ENCODE measurements at regions not wholly inside any gene's neighbourhood (a gene's known extent, or its start where the extent isn't known, plus 50 kb on each side); places are given as distances from the start of the nearest gene placed in this dataset.

GRCh38 chr11:134783234-134783633 is 371.2 kb upstream of the B3GAT1 start:
- no peak for DNase-seq (ENCODE audit: low read depth in 2 of 3, low spot score in 1 of 3)

- no peak for DNase-seq (ENCODE audit: low read depth in 2 of 3, low spot score in 1 of 3)
Observed at GRCh38 chr11:134781380-134781866, 369.4 kb upstream of the B3GAT1 start.

GRCh38 chr11:134780486-134781147 is 368.6 kb upstream of the B3GAT1 start:
- no peak for DNase-seq (ENCODE audit: low read depth in 2 of 3, low spot score in 1 of 3)

- DNase-seq (ENCODE audit: low read depth in 2 of 3, low spot score in 1 of 3), result no peak
Observed at GRCh38 chr11:134779179-134779578, 367.1 kb upstream of the B3GAT1 start.

- no peak for DNase-seq (ENCODE audit: low read depth in 2 of 3, low spot score in 1 of 3)
Observed at GRCh38 chr11:134768463-134768862, 356.4 kb upstream of the B3GAT1 start.

- DNase-seq (ENCODE audit: low read depth in 2 of 3, low spot score in 1 of 3), result no peak
Observed at GRCh38 chr11:134765565-134765964, 353.5 kb upstream of the B3GAT1 start.

- DNase-seq (ENCODE audit: low read depth in 2 of 3, low spot score in 1 of 3), result no peak
Observed at GRCh38 chr11:134764966-134765365, 352.9 kb upstream of the B3GAT1 start.

- no peak for DNase-seq (ENCODE audit: low read depth in 2 of 3, low spot score in 1 of 3)
Observed at GRCh38 chr11:134764367-134764766, 352.3 kb upstream of the B3GAT1 start.

- no peak for DNase-seq (ENCODE audit: low read depth in 2 of 3, low spot score in 1 of 3)
Observed at GRCh38 chr11:134763030-134763388, 351.0 kb upstream of the B3GAT1 start.

- DNase-seq (ENCODE audit: low read depth in 2 of 3, low spot score in 1 of 3), result no peak
Observed at GRCh38 chr11:134762248-134763029, 350.4 kb upstream of the B3GAT1 start.

- DNase-seq (ENCODE audit: low read depth in 2 of 3, low spot score in 1 of 3), result no peak
Observed at GRCh38 chr11:134761926-134762247, 349.8 kb upstream of the B3GAT1 start.

GRCh38 chr11:134761386-134761785 is 349.3 kb upstream of the B3GAT1 start:
- no peak for DNase-seq (ENCODE audit: low read depth in 2 of 3, low spot score in 1 of 3)

- no peak for DNase-seq (ENCODE audit: low read depth in 2 of 3, low spot score in 1 of 3)
Observed at GRCh38 chr11:134760957-134761356, 348.9 kb upstream of the B3GAT1 start.

- DNase-seq (ENCODE audit: low read depth in 2 of 3, low spot score in 1 of 3), result no peak
Observed at GRCh38 chr11:134760299-134760698, 348.3 kb upstream of the B3GAT1 start.

GRCh38 chr11:134759855-134760254 is 347.8 kb upstream of the B3GAT1 start:
- DNase-seq (ENCODE audit: low read depth in 2 of 3, low spot score in 1 of 3), result no peak

GRCh38 chr11:134759274-134759673 is 347.2 kb upstream of the B3GAT1 start:
- no peak for DNase-seq (ENCODE audit: low read depth in 2 of 3, low spot score in 1 of 3)

- no peak for DNase-seq (ENCODE audit: low read depth in 2 of 3, low spot score in 1 of 3)
Observed at GRCh38 chr11:134758342-134758931, 346.4 kb upstream of the B3GAT1 start.

GRCh38 chr11:134757633-134758032 is 345.6 kb upstream of the B3GAT1 start:
- no peak for DNase-seq (ENCODE audit: low read depth in 2 of 3, low spot score in 1 of 3)

GRCh38 chr11:134756811-134757540 is 344.9 kb upstream of the B3GAT1 start:
- no peak for DNase-seq (ENCODE audit: low read depth in 2 of 3, low spot score in 1 of 3)

GRCh38 chr11:134755535-134755934 is 343.5 kb upstream of the B3GAT1 start:
- no peak for DNase-seq (ENCODE audit: low read depth in 2 of 3, low spot score in 1 of 3)

GRCh38 chr11:134754521-134755198 is 342.6 kb upstream of the B3GAT1 start:
- no peak for DNase-seq (ENCODE audit: low read depth in 2 of 3, low spot score in 1 of 3)

Data from stimulated activated CD4-positive, alpha-beta T cell treated with anti-CD3 and anti-CD28 coated beads, Interleukin-12 subunit alpha, Interleukin-12 subunit beta, amount 100 ng/mL, for 48 hours (primary cell).